Cardiac fibroblast (primary cell): ENCODE measurements at regions not wholly inside any gene's neighbourhood (a gene's known extent, or its start where the extent isn't known, plus 50 kb on each side); places are given as distances from the start of the nearest gene placed in this dataset.
"Not testable (repeated sequence)": the region's sequence is repeated elsewhere in the genome, so short reads cannot be mapped to it uniquely, and the experiment has no call there.

ENCODE experiments used
- DNase-seq, 2 donors: peaks; one replicate each; pipeline versions ENCODE4 v3.0.0 to v3.0.0-alpha.2; 2010; ENCODE audit warnings: low read depth in 2 of 2
- H3K4me3 ChIP-seq, 2 donors: replicated peaks in 1 of 2; 1 replicate in 1 of 2; 2 replicates in 1 of 2; pipeline ENCODE4 v1.5.1; 2011; ENCODE audit warnings: low read depth in 2 of 2, low read length in 2 of 2, mild to moderate bottlenecking in 2 of 2, moderate library complexity in 1 of 2
- TF ChIP-seq, protein P1 (sequence below): IDR thresholded peaks from one replicate; pipeline ENCODE4 v1.5.1; 2011; ENCODE audit warnings: low read depth, mild to moderate bottlenecking, low read length, inconsistent platforms

DNA sequence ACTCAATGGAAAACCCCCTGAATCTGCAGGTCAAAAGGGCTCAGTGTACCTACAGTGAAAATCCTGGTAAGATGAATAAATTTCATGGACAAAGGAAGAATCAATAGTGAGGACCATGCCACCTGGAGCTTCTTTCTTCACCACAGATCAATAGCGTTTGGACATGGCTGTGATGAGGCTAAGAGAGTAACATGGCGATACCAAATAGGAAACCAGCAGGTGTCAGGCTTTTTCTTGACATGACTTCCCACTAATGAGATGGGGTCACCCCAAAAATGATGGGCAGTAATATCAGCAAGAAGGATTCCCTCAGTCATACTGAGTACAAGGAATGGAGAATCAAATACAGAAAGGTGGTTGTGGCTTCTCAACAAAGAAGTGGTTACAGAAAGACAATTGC lies 208.5 kb upstream of the PLPPR1 start:
- no peak overlapping the region for H3K4me3 ChIP-seq
- TF ChIP-seq, protein P1, sequence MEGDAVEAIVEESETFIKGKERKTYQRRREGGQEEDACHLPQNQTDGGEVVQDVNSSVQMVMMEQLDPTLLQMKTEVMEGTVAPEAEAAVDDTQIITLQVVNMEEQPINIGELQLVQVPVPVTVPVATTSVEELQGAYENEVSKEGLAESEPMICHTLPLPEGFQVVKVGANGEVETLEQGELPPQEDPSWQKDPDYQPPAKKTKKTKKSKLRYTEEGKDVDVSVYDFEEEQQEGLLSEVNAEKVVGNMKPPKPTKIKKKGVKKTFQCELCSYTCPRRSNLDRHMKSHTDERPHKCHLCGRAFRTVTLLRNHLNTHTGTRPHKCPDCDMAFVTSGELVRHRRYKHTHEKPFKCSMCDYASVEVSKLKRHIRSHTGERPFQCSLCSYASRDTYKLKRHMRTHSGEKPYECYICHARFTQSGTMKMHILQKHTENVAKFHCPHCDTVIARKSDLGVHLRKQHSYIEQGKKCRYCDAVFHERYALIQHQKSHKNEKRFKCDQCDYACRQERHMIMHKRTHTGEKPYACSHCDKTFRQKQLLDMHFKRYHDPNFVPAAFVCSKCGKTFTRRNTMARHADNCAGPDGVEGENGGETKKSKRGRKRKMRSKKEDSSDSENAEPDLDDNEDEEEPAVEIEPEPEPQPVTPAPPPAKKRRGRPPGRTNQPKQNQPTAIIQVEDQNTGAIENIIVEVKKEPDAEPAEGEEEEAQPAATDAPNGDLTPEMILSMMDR = no peak
- DNase-seq = no peak

DNA sequence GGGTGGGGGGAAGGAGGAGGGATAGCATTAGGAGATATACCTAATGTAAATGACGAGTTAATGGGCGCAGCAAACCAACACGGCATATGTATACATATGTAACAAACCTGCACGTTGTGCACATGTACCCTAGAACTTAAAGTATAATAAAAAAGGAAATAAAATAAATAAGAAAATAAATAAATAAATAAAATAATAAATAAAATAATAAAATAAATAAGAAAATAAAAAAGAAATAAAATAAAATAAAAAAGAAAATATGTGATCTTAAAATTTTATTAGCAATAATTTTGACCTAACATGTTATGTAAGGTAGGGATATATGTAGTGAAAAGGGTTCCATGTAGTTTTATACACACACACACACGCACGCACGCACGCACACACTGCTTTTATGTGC lies 195.5 kb upstream of the PLPPR1 start:
- H3K4me3 ChIP-seq, DNase-seq: not testable (repeated sequence)

DNA sequence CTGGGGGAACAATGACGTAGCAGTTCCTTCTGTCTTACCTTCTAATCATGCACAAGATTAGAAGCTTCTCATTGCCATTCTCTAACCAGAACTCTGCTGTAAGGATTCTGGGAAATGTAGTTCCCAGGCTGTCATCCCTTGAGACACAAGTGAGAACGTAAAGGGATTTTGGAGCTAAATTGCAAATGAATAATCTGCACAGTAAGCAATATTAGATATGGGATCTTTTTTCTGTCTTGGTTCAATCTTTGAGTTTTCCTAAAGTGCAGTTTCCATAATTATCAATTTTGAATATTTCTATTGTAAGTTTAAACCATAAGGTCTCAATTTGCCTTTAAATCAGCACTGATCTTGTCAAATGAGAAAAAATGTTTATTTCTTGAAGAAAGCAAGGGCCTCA lies 189.7 kb upstream of the PLPPR1 start:
- DNase-seq = no peak
- TF ChIP-seq, protein P1 = no peak
- no peak overlapping the region for H3K4me3 ChIP-seq

DNA sequence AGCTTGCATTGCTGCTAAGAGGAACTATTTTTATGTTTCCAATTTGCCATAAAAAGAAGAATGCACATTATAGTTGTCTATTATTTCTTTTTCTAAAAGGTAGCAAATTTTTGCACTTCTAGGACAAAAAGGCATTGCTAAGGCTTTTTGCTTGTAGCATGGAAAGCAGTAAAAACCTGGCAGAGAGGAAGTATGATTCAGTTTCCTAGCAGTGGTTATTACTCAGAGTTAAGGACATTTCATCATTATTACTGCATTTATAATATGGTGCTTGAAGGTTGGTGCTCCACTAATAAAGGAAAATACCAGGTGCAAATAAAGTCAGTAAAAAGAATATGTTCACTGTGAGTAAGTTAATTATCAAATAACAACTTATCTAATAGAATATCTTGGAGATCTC lies 179.8 kb upstream of the PLPPR1 start:
- TF ChIP-seq, protein P1 = no peak
- H3K4me3 ChIP-seq = no peak overlapping the region
- no peak for DNase-seq

DNA sequence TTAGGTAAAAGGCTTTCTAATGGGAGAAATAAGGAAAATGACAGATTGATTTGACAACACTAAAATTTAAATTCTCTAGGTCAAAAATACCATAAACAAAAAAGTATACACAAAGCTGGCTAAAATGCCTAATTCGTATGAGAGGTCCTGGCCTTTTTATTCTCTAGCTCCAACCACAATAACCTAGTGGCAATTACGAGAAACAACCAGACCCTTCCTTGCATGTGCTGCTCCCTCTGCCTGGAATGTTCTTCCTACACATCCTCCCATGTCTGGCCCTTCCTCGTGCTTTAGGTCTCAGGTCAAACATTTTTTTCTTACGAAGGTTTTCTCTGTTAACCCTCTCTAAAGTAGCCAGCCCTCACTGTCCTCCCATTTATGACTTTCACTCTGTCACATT lies 176.4 kb upstream of the PLPPR1 start:
- TF ChIP-seq, protein P1 = no peak
- no peak overlapping the region for H3K4me3 ChIP-seq
- DNase-seq = no peak

DNA sequence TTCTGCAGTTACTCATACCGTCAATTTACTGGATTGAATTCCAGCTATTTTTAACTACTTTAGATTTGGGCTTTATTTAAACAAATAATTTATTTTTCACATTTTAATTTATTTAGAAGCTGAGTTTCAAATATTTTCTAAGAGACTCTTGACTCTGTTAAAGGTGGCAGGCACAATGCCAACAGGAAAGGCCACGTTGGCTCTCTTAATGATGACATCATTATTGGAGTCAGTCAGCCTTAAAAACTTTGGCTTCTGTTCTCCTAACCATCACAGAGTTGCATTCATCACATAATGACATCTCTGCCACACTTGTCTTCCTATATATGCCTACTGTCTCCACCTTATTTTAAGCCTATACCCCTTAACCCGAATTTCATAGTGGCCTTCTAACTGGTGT lies 172.3 kb upstream of the PLPPR1 start:
- no peak for DNase-seq
- no peak overlapping the region for H3K4me3 ChIP-seq
- TF ChIP-seq, protein P1 = no peak

DNA sequence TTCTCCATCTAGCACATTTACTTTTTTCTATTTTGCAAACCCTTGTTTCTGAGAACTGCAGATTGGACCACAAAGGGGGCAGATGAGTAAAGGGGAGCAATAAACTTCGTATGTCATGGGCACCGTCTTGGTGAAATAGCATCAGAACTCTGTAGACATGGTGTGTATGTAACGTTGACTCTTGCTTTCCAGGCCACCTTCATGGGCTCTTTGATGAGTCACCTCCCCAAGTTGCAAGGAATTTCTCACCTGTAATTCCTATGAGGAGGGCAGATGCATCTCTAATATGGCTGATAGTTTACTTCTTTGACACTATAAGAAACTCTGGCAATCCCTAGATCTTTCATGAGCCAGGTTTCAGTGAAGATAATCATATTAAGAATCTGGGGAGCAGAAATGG lies 163.4 kb upstream of the PLPPR1 start:
- DNase-seq = no peak
- TF ChIP-seq, protein P1 = no peak
- no peak overlapping the region for H3K4me3 ChIP-seq
